Hepatocyte (in vitro differentiated cells): ENCODE measurements at regions not wholly inside any gene's neighbourhood (a gene's known extent, or its start where the extent isn't known, plus 50 kb on each side); places are given as distances from the start of the nearest gene placed in this dataset.

ENCODE experiments used
- DNase-seq: peaks from one replicate; pipeline ENCODE4 v3.0.0-alpha.2; 2016; ENCODE audit warnings: low spot score
- H2AFZ ChIP-seq: fragments of 200-600 bp; sonication (generic); 2 replicates; pipeline ENCODE4 v1.6.0; 2016; ENCODE audit warnings: antibody characterized with exemption, mild to moderate bottlenecking
- H3K27ac ChIP-seq: fragments of 200-600 bp; sonication (generic); 2 replicates; pipeline ENCODE4 v1.5.1; 2016; ENCODE audit warnings: mild to moderate bottlenecking
- H3K27me3 ChIP-seq: fragments of 200-600 bp; sonication (generic); 2 replicates; pipeline ENCODE4 v1.6.1; 2016
- H3K36me3 ChIP-seq: fragments of 200-600 bp; sonication (generic); replicated peaks from 2 replicates; pipeline ENCODE4 v1.5.1; 2016; ENCODE audit warnings: low read depth; ENCODE audit not compliant: insufficient read depth
- H3K4me1 ChIP-seq: fragments of 200-600 bp; sonication (generic); 2 replicates; pipeline ENCODE4 v1.5.1; 2016; ENCODE audit warnings: mild to moderate bottlenecking, moderate library complexity; ENCODE audit not compliant: insufficient read depth
- H3K4me2 ChIP-seq: fragments of 200-600 bp; sonication (generic); 2 replicates; pipeline ENCODE4 v1.6.0; 2016
- H3K4me3 ChIP-seq: fragments of 200-600 bp; sonication (generic); 2 replicates; pipeline ENCODE4 v1.5.1; 2016; ENCODE audit warnings: mild to moderate bottlenecking
- H3K79me2 ChIP-seq: fragments of 200-600 bp; sonication (generic); 2 replicates; pipeline ENCODE4 v1.6.0; 2017; ENCODE audit warnings: mild to moderate bottlenecking
- H3K9me2 ChIP-seq: fragments of 200-600 bp; sonication (generic); replicated peaks from 2 replicates; pipeline ENCODE4 v1.6.0; 2017; ENCODE audit warnings: mild to moderate bottlenecking; ENCODE audit not compliant: insufficient read depth
- H3K9me3 ChIP-seq: fragments of 200-600 bp; sonication (generic); 2 replicates; pipeline ENCODE4 v1.5.1; 2016; ENCODE audit warnings: low read depth, mild to moderate bottlenecking
- H4K20me1 ChIP-seq: fragments of 200-600 bp; sonication (generic); 2 replicates; pipeline ENCODE4 v1.6.0; 2016; ENCODE audit warnings: mild to moderate bottlenecking; ENCODE audit not compliant: insufficient read depth, poor library complexity, severe bottlenecking
- EZH2 ChIP-seq: fragments of 200-600 bp; sonication (generic); IDR thresholded peaks from 2 replicates; pipeline ENCODE4 v1.6.1; 2016; ENCODE audit warnings: antibody characterized with exemption, mild to moderate bottlenecking, borderline replicate concordance
- EZH2phosphoT487 ChIP-seq: fragments of 200-600 bp; sonication (generic); IDR thresholded peaks from one replicate; pipeline ENCODE4 v1.6.1; 2018; ENCODE audit warnings: antibody characterized with exemption, mild to moderate bottlenecking, low read depth, moderate library complexity; ENCODE audit not compliant: unreplicated experiment, severe bottlenecking
- WGBS: methylation state at CpG from one replicate; pipeline ENCODE4 v1.1.6; 2016; ENCODE audit warnings: low lambda C conversion rate; ENCODE audit errors: missing lambda C conversion rate; 5-methylcytosine and 5-hydroxymethylcytosine counted together
- TF ChIP-seq, protein P1 (sequence below): fragments of 200-600 bp; sonication (generic); IDR thresholded peaks from 2 replicates; pipeline ENCODE4 v1.5.1; 2016; ENCODE audit warnings: antibody characterized with exemption, mild to moderate bottlenecking; ENCODE audit not compliant: poor library complexity

DNA sequence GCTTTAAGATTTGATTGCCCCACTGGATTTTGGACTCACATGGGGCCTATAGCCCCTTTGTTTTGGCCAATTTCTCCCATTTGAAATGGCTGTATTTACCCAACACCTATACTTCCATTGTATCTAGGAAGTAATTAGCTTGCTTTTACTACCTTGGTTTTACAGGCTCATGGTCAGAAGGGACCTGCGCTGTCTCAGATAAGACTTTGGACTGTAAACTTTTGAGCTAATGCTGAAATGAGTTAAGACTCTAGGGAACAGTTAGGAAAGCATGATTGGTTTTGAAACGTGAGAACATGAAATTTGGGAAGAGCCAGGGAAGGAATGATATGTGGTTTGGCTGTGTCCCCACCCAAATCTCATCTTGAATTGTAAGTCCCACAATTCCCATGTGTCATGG, 419.0 kb upstream of the TMPO start:
- no peak for TF ChIP-seq EZH2
- TF ChIP-seq, protein P1, sequence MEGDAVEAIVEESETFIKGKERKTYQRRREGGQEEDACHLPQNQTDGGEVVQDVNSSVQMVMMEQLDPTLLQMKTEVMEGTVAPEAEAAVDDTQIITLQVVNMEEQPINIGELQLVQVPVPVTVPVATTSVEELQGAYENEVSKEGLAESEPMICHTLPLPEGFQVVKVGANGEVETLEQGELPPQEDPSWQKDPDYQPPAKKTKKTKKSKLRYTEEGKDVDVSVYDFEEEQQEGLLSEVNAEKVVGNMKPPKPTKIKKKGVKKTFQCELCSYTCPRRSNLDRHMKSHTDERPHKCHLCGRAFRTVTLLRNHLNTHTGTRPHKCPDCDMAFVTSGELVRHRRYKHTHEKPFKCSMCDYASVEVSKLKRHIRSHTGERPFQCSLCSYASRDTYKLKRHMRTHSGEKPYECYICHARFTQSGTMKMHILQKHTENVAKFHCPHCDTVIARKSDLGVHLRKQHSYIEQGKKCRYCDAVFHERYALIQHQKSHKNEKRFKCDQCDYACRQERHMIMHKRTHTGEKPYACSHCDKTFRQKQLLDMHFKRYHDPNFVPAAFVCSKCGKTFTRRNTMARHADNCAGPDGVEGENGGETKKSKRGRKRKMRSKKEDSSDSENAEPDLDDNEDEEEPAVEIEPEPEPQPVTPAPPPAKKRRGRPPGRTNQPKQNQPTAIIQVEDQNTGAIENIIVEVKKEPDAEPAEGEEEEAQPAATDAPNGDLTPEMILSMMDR, result no peak
- TF ChIP-seq EZH2phosphoT487, result no peak

DNA sequence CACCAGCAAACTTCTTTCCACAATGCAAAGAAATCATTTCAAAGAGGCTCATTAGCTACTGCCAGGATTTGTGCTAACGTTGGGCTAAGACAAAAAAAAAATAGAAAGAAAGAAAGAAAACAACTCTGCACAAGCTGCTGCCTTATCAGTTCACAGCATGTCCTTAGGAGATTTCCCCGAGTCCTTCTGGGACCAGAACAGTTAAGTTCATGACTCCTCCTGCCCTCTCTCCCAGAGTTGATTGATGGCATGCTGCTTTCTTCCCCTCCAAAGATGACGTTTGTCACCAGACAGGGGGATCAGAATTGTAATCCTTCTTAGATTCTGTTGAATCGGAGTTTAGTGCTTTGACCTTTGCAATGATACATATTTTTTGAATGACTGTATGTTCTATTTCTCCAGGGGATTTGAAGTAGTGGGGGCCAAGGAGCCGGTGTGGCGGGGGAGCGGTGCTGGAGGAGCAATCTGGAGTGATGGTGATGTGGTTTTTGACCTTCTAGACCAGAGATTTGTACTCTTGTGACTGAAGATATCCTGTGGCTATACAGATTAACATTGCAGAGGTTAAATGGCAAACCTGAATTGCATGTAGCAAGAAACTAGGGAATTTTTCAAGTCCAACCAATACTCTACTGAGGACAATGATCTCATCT, 409.2 kb upstream of the TMPO start:
- no peaks in the 10 kb centered on the region for H3K9me2 ChIP-seq
- no peaks in the 10 kb centered on the region for H3K79me2 ChIP-seq
- H3K27ac ChIP-seq, result no peak overlapping the region
- H2AFZ ChIP-seq, result no peak overlapping the region
- H4K20me1 ChIP-seq, result no peaks in the 10 kb centered on the region
- H3K4me2 ChIP-seq, result peak overlapping the region; percentile 34
- H3K4me1 ChIP-seq, result no peaks in the 10 kb centered on the region
- no peaks in the 10 kb centered on the region for H3K36me3 ChIP-seq
- H3K27me3 ChIP-seq, result no peaks in the 10 kb centered on the region
- H3K9me3 ChIP-seq, result no peaks in the 10 kb centered on the region
- peak; percentile 12 for DNase-seq
- H3K4me3 ChIP-seq, result no peak overlapping the region
- TF ChIP-seq EZH2 (no peak), EZH2phosphoT487 (no peak)
- TF ChIP-seq, protein P1, result no peak
- 41% methylated on average over 7 of the region's 7 CpGs for WGBS

More for the DNA sequence above, 419.0 kb upstream of the TMPO start:
- 58% methylated on average over 2 of the region's 2 CpGs for WGBS
- no peaks in the 10 kb centered on the region for H4K20me1 ChIP-seq
- H3K36me3 ChIP-seq, result no peaks in the 10 kb centered on the region
- H3K27me3 ChIP-seq, result no peaks in the 10 kb centered on the region
- no peak overlapping the region for H2AFZ ChIP-seq
- no peak overlapping the region for H3K4me2 ChIP-seq
- no peaks in the 10 kb centered on the region for H3K9me2 ChIP-seq
- no peaks in the 10 kb centered on the region for H3K4me1 ChIP-seq
- peak; percentile 21 for DNase-seq
- no peak overlapping the region for H3K27ac ChIP-seq
- no peak overlapping the region for H3K4me3 ChIP-seq
- no peaks in the 10 kb centered on the region for H3K9me3 ChIP-seq
- H3K79me2 ChIP-seq, result no peaks in the 10 kb centered on the region

DNA sequence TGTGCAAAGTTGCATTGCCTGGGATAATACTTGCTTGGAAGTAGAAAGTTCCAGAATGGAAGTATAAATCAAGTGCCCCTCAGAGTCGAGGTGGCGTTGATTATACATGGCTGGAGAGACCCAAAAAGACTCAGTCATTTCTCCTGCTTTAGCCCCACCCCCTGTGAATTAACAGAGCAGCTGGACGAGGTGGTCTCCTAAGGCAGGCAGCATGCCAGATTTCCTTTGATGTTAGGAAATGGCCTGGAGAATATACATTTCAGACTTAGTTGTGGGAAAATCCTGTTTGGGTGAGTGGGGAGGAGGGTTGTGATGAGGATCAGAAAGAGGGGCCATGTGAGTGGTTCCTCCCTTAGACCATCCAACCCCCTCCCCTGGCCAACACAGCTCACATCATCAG, 406.1 kb upstream of the TMPO start:
- Histone ChIP-seq H2AFZ (no peak overlapping the region), H3K4me2 (no peak overlapping the region), H3K79me2 (no peaks in the 10 kb centered on the region), H3K27me3 (no peaks in the 10 kb centered on the region), H3K36me3 (no peaks in the 10 kb centered on the region), H3K9me2 (no peaks in the 10 kb centered on the region), H4K20me1 (no peaks in the 10 kb centered on the region), H3K27ac (no peak overlapping the region), H3K9me3 (no peaks in the 10 kb centered on the region), H3K4me3 (no peak overlapping the region), H3K4me1 (no peaks in the 10 kb centered on the region)
- 62% methylated on average over 3 of the region's 3 CpGs for WGBS
- TF ChIP-seq, protein P1, result no peak
- no peak for TF ChIP-seq EZH2
- TF ChIP-seq EZH2phosphoT487, result no peak
- DNase-seq, result no peak
